Glomerular visceral epithelial cell (primary cell): ENCODE measurements at regions not wholly inside any gene's neighbourhood (a gene's known extent, or its start where the extent isn't known, plus 50 kb on each side); places are given as distances from the start of the nearest gene placed in this dataset.
"Not testable (repeated sequence)": the region's sequence is repeated elsewhere in the genome, so short reads cannot be mapped to it uniquely, and the experiment has no call there.

Source experiments
- DNase-seq: peaks from one replicate; pipeline ENCODE4 v3.0.0-alpha.2; 2016; ENCODE audit errors: extremely low spot score

- not testable (repeated sequence) for DNase-seq
Measured at GRCh38 chr14:105776112-105776511, 249.7 kb downstream of the TMEM121 start.

- no peak for DNase-seq
Measured at GRCh38 chr14:105776924-105777323, 250.5 kb downstream of the TMEM121 start.

DNA sequence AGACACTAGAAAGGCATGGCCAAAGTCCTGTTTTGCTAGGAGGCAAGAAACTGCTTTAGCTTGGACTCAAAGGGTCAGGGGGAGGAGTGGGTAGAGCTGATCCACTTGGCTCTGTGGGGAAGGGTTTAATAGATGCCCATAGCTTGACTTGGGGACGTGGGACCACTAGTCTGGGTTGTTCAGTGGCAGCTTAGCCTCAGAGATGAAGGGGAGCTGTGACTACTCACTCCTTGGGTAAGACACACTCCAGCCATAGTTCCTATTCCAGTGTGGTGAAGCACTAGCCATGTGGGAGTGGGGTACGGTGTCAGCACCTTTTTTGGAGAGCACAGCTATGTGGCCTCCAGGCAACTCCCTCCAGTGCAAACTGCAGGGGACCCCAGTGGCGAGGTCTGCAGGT lies 257.3 kb downstream of the TMEM121 start:
- DNase-seq: no peak

DNA sequence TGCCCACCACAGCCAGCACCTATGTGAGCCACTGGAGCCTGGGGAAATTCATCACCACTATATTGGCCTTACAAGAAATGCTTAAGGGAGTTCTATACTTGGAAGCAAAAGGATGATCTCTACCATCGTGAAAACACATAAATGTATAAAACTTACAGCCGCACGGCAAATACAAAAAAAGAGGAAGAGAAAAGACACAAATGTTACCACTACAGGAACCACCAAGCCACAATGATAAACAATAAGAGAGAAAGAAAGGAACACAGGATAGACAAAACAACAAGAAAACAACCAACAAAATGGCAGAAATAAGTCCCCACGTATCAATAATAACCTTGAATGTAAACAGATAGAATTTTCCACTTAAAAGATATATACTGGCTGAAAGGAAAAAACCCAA lies 267.5 kb downstream of the TMEM121 start:
- DNase-seq: no peak

- no peak for DNase-seq
Measured at GRCh38 chr14:105797546-105797945, 271.2 kb downstream of the TMEM121 start.

GRCh38 chr14:105805701-105806100 lies 279.3 kb downstream of the TMEM121 start:
- DNase-seq: no peak

DNA sequence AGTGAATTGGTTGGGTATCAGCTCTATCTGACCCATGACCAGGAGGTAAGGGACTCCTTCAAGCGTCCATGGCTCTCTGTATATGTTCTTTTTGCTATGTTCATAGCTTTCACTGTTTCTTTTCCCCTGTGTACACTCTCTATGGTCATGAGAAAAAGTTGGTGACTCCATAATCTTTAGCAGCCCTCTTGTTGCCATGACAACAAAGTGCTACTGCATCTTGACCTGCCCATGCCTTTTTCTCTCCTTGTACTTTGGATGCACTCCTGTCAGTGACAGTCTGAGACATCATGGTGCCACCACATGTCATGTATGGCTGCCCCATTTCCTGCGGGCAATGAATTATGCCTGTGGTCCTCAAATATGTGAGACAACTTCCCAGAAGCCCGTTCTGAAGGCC lies 280.2 kb downstream of the TMEM121 start:
- no peak for DNase-seq

DNA sequence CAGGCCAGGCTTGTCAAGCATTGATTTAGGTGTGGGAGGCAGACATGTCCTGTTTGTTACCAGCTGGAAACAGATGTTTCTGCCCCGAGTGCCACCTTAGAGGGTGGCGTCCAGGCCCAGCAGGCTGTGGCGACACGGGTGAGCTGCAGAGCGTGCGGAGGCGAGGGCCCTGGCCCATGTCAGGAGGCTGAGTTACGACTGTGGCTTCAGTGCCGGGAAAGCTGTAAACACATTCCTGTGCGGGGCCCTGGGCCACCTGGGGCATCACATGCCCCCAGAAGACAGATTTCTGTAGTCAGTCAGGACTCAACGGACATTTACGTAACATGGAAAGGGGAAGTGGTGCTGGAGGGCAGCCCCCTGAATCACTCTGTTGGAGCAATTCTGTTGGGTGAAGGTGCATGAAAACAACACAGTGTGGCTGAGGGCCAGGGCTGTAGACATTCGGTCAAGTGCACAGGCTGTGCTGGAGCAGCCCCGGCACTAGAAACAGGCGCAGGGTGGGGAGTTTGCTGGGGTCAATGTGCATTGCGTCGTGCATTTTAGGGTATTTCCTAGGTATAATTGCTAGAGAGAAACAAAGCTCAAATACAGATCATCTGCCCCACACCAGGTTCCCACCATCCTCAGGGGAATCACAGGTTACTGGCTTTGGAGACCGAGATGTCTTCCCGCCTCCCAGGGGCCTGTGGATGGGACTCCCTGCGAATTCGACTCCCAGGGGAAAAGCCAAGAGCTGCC lies 291.8 kb downstream of the TMEM121 start:
- DNase-seq: no peak

DNA sequence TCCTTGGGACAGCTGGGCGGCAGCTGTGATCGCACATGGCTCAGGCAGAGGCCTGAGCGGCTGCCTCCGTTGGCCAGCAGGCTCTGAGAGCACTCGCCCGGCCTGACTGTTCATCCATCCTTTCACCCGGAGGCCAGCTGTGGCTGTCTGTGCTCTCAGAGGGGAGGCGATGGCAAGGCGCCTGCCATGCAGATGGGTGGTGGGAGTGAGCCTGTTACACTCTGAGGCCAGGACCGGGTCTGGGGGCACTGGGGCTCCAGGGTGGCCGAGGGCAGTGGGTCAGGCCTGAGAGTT lies 292.3 kb downstream of the TMEM121 start:
- DNase-seq: no peak

DNA sequence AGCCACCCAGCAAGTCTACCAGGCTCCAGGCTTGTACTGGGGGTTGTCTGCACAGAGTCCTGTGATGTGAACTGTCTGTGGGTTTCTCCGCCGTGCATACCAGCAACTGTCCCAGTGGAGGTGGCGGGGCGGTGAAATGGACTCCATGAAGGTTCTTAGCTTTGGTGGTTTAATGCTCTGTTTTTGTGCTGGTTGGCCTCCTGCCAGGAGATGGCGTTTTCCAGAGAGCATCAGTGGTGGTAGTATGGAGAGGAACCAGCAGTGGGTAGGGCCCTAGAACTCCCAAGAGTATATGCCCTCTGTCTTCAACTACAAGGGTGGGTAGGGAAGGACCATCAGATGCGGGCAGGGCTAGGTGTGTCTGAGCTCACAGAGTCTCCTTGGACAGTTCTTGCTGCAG lies 303.8 kb downstream of the TMEM121 start:
- DNase-seq: no peak

- no peak for DNase-seq
Measured at GRCh38 chr14:105836160-105836559, 309.8 kb downstream of the TMEM121 start.

GRCh38 chr14:105836730-105837129 lies 310.3 kb downstream of the TMEM121 start:
- DNase-seq: no peak

- DNase-seq: no peak
Measured at GRCh38 chr14:105837349-105838063, 311.1 kb downstream of the TMEM121 start.

GRCh38 chr14:105838107-105838506 lies 311.7 kb downstream of the TMEM121 start:
- DNase-seq: no peak

- no peak for DNase-seq
Measured at GRCh38 chr14:105838591-105839424, 312.4 kb downstream of the TMEM121 start.

- no peak for DNase-seq
Measured at GRCh38 chr14:105839425-105840265, 313.3 kb downstream of the TMEM121 start.

DNA sequence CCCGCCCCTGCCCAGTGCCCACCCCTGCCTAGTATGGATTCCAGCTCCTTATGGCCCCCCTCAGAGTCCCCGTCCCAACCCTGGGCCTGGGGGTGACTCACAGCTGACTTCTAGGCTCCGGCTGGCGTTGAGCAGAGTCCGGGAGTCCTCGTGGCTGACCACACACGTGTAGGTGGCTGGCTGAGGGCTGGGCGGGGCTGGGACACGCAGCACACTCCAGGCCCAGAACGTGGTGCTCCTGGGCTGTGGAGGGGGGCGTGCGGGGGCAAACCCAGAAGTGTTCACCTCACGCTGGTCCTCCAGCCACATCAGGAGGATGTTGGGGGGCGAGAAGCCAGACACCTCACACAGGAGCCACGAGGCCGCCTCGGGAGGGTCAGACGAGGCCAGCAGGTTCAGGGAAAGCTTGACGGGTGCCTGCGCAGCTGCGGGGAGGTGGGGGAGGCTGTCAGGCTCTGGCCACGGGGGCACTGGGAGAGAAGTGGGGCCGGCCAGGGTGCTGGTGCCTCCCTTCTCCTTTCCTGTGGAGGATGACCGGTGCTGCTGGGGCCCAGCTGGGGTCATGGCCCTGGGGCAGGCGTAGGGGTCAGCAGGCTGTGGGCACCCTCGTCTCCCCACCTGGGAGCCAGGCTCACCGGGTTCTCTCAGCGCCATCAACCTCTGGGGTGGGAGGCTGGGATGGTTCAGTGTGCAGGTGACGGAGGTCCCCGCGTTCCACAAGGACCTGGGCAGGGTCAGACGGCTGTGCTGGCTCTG lies 314.1 kb downstream of the TMEM121 start:
- no peak for DNase-seq

- DNase-seq: no peak
Measured at GRCh38 chr14:105841022-105842009, 314.9 kb downstream of the TMEM121 start.

- no peak for DNase-seq
Measured at GRCh38 chr14:105842105-105842504, 315.7 kb downstream of the TMEM121 start.
